KBM-7 (cell line): ENCODE measurements at regions not wholly inside any gene's neighbourhood (a gene's known extent, or its start where the extent isn't known, plus 50 kb on each side); places are given as distances from the start of the nearest gene placed in this dataset.

Source experiments
- DNase-seq: peaks from one replicate; pipeline ENCODE4 v3.0.0-alpha.2; 2015
- in situ Hi-C: fragments of 300-500 bp; cut with MboI; formaldehyde crosslinking; loops from 2 replicates; pipeline ENCODE4 v1.14.3; 2020; ENCODE audit warnings: low sequenced_read_pairs, low pct_unique_long_range_greater_than_20kb, mixed read lengths

GRCh38 chr3:153094386-153094785 is 67.6 kb upstream of the RAP2B start:
- no peak for DNase-seq
- in situ Hi-C loops, result no loop called here

GRCh38 chr3:153095441-153095840 is 66.6 kb upstream of the RAP2B start:
- in situ Hi-C loops, result no loop called here
- DNase-seq, result no peak

- in situ Hi-C loops, result no loop called here
- DNase-seq, result no peak
Measured at GRCh38 chr3:153096731-153097131, 65.3 kb upstream of the RAP2B start.

- in situ Hi-C loops, result no loop called here
- no peak for DNase-seq
Measured at GRCh38 chr3:153097213-153097612, 64.8 kb upstream of the RAP2B start.

- DNase-seq, result no peak
- in situ Hi-C loops, result no loop called here
Measured at GRCh38 chr3:153099131-153099530, 62.9 kb upstream of the RAP2B start.

- in situ Hi-C loops, result no loop called here
- DNase-seq, result no peak
Measured at GRCh38 chr3:153103406-153103945, 58.5 kb upstream of the RAP2B start.

- no peak for DNase-seq
- in situ Hi-C loops, result no loop called here
Measured at GRCh38 chr3:153110041-153110440, 52.0 kb upstream of the RAP2B start.

- no peak for DNase-seq
- in situ Hi-C loops, result no loop called here
Measured at GRCh38 chr3:153111016-153111415, 51.0 kb upstream of the RAP2B start.
